Fibroblast of skin of abdomen (primary cell): ENCODE measurements at regions not wholly inside any gene's neighbourhood (a gene's known extent, or its start where the extent isn't known, plus 50 kb on each side); places are given as distances from the start of the nearest gene placed in this dataset.

Experiments used
- DNase-seq: peaks from one replicate; pipeline ENCODE4 v3.0.0-alpha.2; 2013

- DNase-seq, result peak; percentile 67
Observed at GRCh38 chr2:5915881-5916310, 223.7 kb downstream of the SOX11 start.

GRCh38 chr2:5921081-5921642 lies 229.0 kb downstream of the SOX11 start:
- no peak for DNase-seq

GRCh38 chr2:5923957-5924945 lies 232.1 kb downstream of the SOX11 start:
- DNase-seq, result no peak

GRCh38 chr2:5925604-5926003 lies 233.4 kb downstream of the SOX11 start:
- no peak for DNase-seq

- peak; percentile 42 for DNase-seq
Observed at GRCh38 chr2:5926871-5927512, 234.8 kb downstream of the SOX11 start.

GRCh38 chr2:5932556-5933469 lies 240.6 kb downstream of the SOX11 start:
- no peak for DNase-seq

- DNase-seq, result no peak
Observed at GRCh38 chr2:5933669-5934068, 241.5 kb downstream of the SOX11 start.

GRCh38 chr2:5937321-5937720 lies 245.1 kb downstream of the SOX11 start:
- DNase-seq, result no peak

GRCh38 chr2:5937851-5938565 lies 245.8 kb downstream of the SOX11 start:
- DNase-seq, result peak; percentile 57

GRCh38 chr2:5938566-5938896 lies 246.3 kb downstream of the SOX11 start:
- DNase-seq, result no peak

GRCh38 chr2:5939553-5939952 lies 247.4 kb downstream of the SOX11 start:
- DNase-seq, result no peak

GRCh38 chr2:5940596-5941535 lies 248.7 kb downstream of the SOX11 start:
- DNase-seq, result no peak

GRCh38 chr2:5942204-5942603 lies 250.0 kb downstream of the SOX11 start:
- no peak for DNase-seq

- no peak for DNase-seq
Observed at GRCh38 chr2:5945742-5946141, 253.6 kb downstream of the SOX11 start.

- no peak for DNase-seq
Observed at GRCh38 chr2:5946225-5947115, 254.3 kb downstream of the SOX11 start.

GRCh38 chr2:5950736-5951135 lies 258.6 kb downstream of the SOX11 start:
- DNase-seq, result no peak

- peak; percentile 24 for DNase-seq
Observed at GRCh38 chr2:5951471-5951870, 259.3 kb downstream of the SOX11 start.

- DNase-seq, result no peak
Observed at GRCh38 chr2:5953525-5953924, 261.3 kb downstream of the SOX11 start.

GRCh38 chr2:5954509-5954908 lies 262.3 kb downstream of the SOX11 start:
- no peak for DNase-seq

- DNase-seq, result no peak
Observed at GRCh38 chr2:5955921-5956320, 263.7 kb downstream of the SOX11 start.
